ENCODE measurements at regions not wholly inside any gene's neighbourhood (a gene's known extent, or its start where the extent isn't known, plus 50 kb on each side); places are given as distances from the start of the nearest gene placed in this dataset.
"Not testable (repeated sequence)": the region's sequence is repeated elsewhere in the genome, so short reads cannot be mapped to it uniquely, and the experiment has no call there.

- TF ChIP-seq, protein P1, sequence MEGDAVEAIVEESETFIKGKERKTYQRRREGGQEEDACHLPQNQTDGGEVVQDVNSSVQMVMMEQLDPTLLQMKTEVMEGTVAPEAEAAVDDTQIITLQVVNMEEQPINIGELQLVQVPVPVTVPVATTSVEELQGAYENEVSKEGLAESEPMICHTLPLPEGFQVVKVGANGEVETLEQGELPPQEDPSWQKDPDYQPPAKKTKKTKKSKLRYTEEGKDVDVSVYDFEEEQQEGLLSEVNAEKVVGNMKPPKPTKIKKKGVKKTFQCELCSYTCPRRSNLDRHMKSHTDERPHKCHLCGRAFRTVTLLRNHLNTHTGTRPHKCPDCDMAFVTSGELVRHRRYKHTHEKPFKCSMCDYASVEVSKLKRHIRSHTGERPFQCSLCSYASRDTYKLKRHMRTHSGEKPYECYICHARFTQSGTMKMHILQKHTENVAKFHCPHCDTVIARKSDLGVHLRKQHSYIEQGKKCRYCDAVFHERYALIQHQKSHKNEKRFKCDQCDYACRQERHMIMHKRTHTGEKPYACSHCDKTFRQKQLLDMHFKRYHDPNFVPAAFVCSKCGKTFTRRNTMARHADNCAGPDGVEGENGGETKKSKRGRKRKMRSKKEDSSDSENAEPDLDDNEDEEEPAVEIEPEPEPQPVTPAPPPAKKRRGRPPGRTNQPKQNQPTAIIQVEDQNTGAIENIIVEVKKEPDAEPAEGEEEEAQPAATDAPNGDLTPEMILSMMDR (IDR thresholded peaks at IDR 0.05; ENCODE audit: insufficient read depth, low read depth, low read length) = not testable (repeated sequence)
- not testable (repeated sequence) for TF ChIP-seq EZH2 (IDR thresholded peaks at IDR 0.05; ENCODE audit: insufficient read depth, low read length)
Measured at GRCh38 chr17:83204736-83205386, 125.5 kb downstream of the METRNL start.

All from astrocyte (in vitro differentiated cells and primary cell).